A549 (cell line): ENCODE measurements at regions not wholly inside any gene's neighbourhood (a gene's known extent, or its start where the extent isn't known, plus 50 kb on each side); places are given as distances from the start of the nearest gene placed in this dataset.

Experiments used
- ATAC-seq, 2 experiments: fragments of 200-7000 bp in 1 of 2; fragments of >200 bp in 1 of 2; cut with Nextera tagmentation in 1 of 2; cut with Tn5 transposase in 1 of 2; 3 replicates each; pipeline versions ENCODE4 v1.8.0 to v1.9.1; 2018 to 2020; ENCODE audit warnings: mild to moderate bottlenecking in 1 of 2, moderate library complexity in 1 of 2
- CTCF ChIA-PET: fragments of 300-600 bp; sonication (Branson Sonifier 250); formaldehyde crosslinking; extraction: SDS; loops from one replicate; lab custom pipeline; 2021; ENCODE audit warnings: antibody characterized with exemption, inconsistent platforms; lab: Yijun Ruan, JAX
- POLR2A ChIA-PET: fragments of 350-600 bp; formaldehyde crosslinking; extraction: SDS; loops from one replicate; lab custom pipeline; 2021; ENCODE audit warnings: antibody characterized with exemption, inconsistent platforms; lab: Yijun Ruan, JAX
- DNase-seq, 2 experiments: peaks; one replicate each; pipeline versions ENCODE4 v3.0.0 to v3.0.0-alpha.2; 2011 to 2016; ENCODE audit warnings: low read depth in 1 of 2, low spot score in 1 of 2
- FAIRE-seq: peaks from 2 replicates; lab custom pipeline; 2011; peaks lifted over from hg19 to GRCh38; lab: Jason Lieb, UNC
- H3K27ac ChIP-seq, 2 experiments: fragments of >200 bp; sonication (Bioruptor Twin); formaldehyde crosslinking; 3 replicates each; pipeline ENCODE4 v1.5.1; 2016 to 2017
- H3K4me1 ChIP-seq: fragments of >200 bp; sonication (Bioruptor Twin); formaldehyde crosslinking; 3 replicates; pipeline ENCODE4 v1.6.1; 2016
- H3K4me2 ChIP-seq: fragments of >200 bp; sonication (Bioruptor Twin); formaldehyde crosslinking; 3 replicates; pipeline ENCODE4 v1.6.1; 2016
- H3K4me3 ChIP-seq: fragments of >200 bp; sonication (Bioruptor Twin); formaldehyde crosslinking; 3 replicates; pipeline ENCODE4 v1.5.1; 2016
- H3K9me3 ChIP-seq: fragments of >200 bp; sonication (Bioruptor Twin); formaldehyde crosslinking; 3 replicates; pipeline ENCODE4 v1.6.1; 2016
- BCL3 ChIP-seq: fragments of >200 bp; sonication (Bioruptor Twin); formaldehyde crosslinking; IDR thresholded peaks from 3 replicates; pipeline ENCODE4 v1.6.1; 2016
- CTCF ChIP-seq: fragments of >200 bp; sonication (Bioruptor Twin); formaldehyde crosslinking; IDR thresholded peaks from 3 replicates; pipeline ENCODE4 v1.5.1; 2016
- E2F6 ChIP-seq: IDR thresholded peaks from 2 replicates; pipeline ENCODE4 v1.6.1; 2012; ENCODE audit warnings: low read depth, borderline replicate concordance
- EP300 ChIP-seq, 2 experiments: fragments of >200 bp; sonication (Bioruptor Twin); formaldehyde crosslinking; IDR thresholded peaks; 2 replicates in 1 of 2; 3 replicates in 1 of 2; pipeline ENCODE4 v1.6.1; 2016 to 2017
- FOSL2 ChIP-seq, 2 experiments: fragments of 450-650 bp in 1 of 2; fragments of >200 bp in 1 of 2; sonication (Bioruptor Twin) in 1 of 2; formaldehyde crosslinking; IDR thresholded peaks; 2 replicates each; pipeline versions ENCODE4 v1.5.0 to v1.6.1; 2016 to 2020; ENCODE audit warnings: mild to moderate bottlenecking in 1 of 2, moderate library complexity in 1 of 2
- HES2 ChIP-seq: fragments of >200 bp; sonication (Bioruptor Twin); formaldehyde crosslinking; IDR thresholded peaks from 2 replicates; pipeline ENCODE4 v1.6.1; 2016
- HEYL ChIP-seq: fragments of 250-450 bp; sonication (Bioruptor Pico); IDR thresholded peaks from 2 replicates; pipeline ENCODE4 v1.8.0; 2021; ENCODE audit warnings: mild to moderate bottlenecking, moderate library complexity
- HMGXB4 ChIP-seq: fragments of 250-450 bp; sonication (Bioruptor Pico); IDR thresholded peaks from 2 replicates; pipeline ENCODE4 v1.5.0; 2021; ENCODE audit warnings: mild to moderate bottlenecking, moderate library complexity, borderline replicate concordance
- JUNB ChIP-seq: fragments of >200 bp; sonication (Bioruptor Twin); formaldehyde crosslinking; IDR thresholded peaks from 2 replicates; pipeline ENCODE4 v1.6.1; 2016
- KDM1A ChIP-seq: fragments of 200-600 bp; sonication (generic); IDR thresholded peaks from 2 replicates; pipeline ENCODE4 v1.6.1; 2016; ENCODE audit warnings: low read depth, mild to moderate bottlenecking
- MYC ChIP-seq: IDR thresholded peaks from 2 replicates; pipeline ENCODE4 v1.6.1; 2012; ENCODE audit warnings: mild to moderate bottlenecking, inconsistent platforms, low read length, improper control_type of control experiment, borderline replicate concordance
- POLR2A ChIP-seq: IDR thresholded peaks from 2 replicates; pipeline ENCODE4 v1.6.1; 2012; ENCODE audit warnings: mild to moderate bottlenecking, low read length
- RAD21 ChIP-seq, 2 experiments: fragments of >200 bp in 1 of 2; sonication (Bioruptor Twin) in 1 of 2; formaldehyde crosslinking in 1 of 2; IDR thresholded peaks in 1 of 2; conservative IDR thresholded peaks in 1 of 2; 2 replicates in 1 of 2; 3 replicates in 1 of 2; pipeline ENCODE4 v1.6.1; 2012 to 2018; ENCODE audit warnings: inconsistent platforms in 1 of 2
- RCOR1 ChIP-seq: fragments of 150-350 bp; IDR thresholded peaks from 2 replicates; pipeline ENCODE4 v1.6.1; 2014; ENCODE audit warnings: antibody characterized with exemption, low read length, low read depth
- RFX5 ChIP-seq: fragments of 450-650 bp; IDR thresholded peaks from 2 replicates; pipeline ENCODE4 v1.7.1; 2014; ENCODE audit warnings: antibody characterized with exemption, mild to moderate bottlenecking, moderate library complexity
- RNF2 ChIP-seq: fragments of 200-600 bp; sonication (generic); IDR thresholded peaks from 2 replicates; pipeline ENCODE4 v1.6.1; 2016; ENCODE audit warnings: low read depth, mild to moderate bottlenecking, antibody characterized with exemption, moderate library complexity, borderline replicate concordance
- SREBF2 ChIP-seq: fragments of 450-650 bp; IDR thresholded peaks from 2 replicates; pipeline ENCODE4 v1.6.1; 2014; ENCODE audit warnings: mild to moderate bottlenecking, moderate library complexity
- ZFP36 ChIP-seq: fragments of 450-650 bp; IDR thresholded peaks from 2 replicates; pipeline ENCODE4 v1.6.1; 2014; ENCODE audit warnings: borderline replicate concordance; ENCODE audit not compliant: partially characterized antibody
- WGBS: methylation state at CpG from one replicate; pipeline ENCODE4 v1.1.6; 2017; ENCODE audit errors: missing lambda C conversion rate; 5-methylcytosine and 5-hydroxymethylcytosine counted together
- TF ChIP-seq, protein P1 (sequence below): fragments of 250-450 bp; sonication (Bioruptor Pico); IDR thresholded peaks from 2 replicates; pipeline ENCODE4 v1.5.0; 2020; ENCODE audit warnings: low read depth, mild to moderate bottlenecking, moderate library complexity

GRCh38 chr16:9345046-9345445 lies 253.6 kb downstream of the HAPSTR1 start:
- H3K4me1 ChIP-seq, result no peaks in the 10 kb centered on the region
- ATAC-seq (no peak), DNase-seq (no peak), FAIRE-seq (no peak)
- H3K27ac ChIP-seq, result no peak overlapping the region
- ChIA-PET CTCF (no interaction called here), POLR2A (no interaction called here)
- H3K4me2 ChIP-seq, result no peak overlapping the region
- TF ChIP-seq HES2, result no peak
- TF ChIP-seq EP300 (IDR thresholded peaks at IDR 0.05), result no peak
- no peak for TF ChIP-seq FOSL2 (IDR thresholded peaks at IDR 0.05)
- no peak for TF ChIP-seq FOSL2 (CRISPR knock-in tag; IDR thresholded peaks at IDR 0.05)
- no peak for TF ChIP-seq E2F6
- TF ChIP-seq HEYL (CRISPR knock-in tag), result no peak
- TF ChIP-seq ZFP36, result no peak
- TF ChIP-seq CTCF, result no peak
- TF ChIP-seq MYC, result no peak
- no peak for TF ChIP-seq POLR2A
- TF ChIP-seq RAD21 (conservative IDR thresholded peaks at IDR 0.05 in 1 of 2, IDR thresholded peaks at IDR 0.05 in 1 of 2), result no peak
- 13% methylated on average over 9 of the region's 9 CpGs for WGBS
- H3K9me3 ChIP-seq, result 0 out of 3 replicates have a peak, but pooled peaks cover 3% of the 10 kb centered on the region
- H3K4me3 ChIP-seq, result no peak overlapping the region

DNA sequence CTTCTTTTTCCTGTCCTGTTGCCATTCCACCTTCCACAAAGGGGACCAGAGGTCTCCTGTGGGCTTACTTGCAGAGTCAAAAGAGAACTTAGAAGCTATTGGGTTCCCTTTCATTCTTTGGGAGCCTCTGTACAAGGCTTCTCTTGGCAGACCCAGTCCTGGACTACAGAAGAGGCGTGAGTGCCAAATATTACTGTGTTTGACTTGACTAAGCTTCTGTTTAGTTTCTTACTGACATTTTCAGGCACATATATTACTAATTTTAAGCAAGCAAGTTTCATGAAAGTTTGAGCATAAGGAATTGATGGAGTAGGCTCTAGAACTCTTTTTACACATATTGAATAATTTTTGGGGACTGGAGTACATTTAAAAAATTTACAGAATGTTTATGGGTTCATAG lies 254.4 kb downstream of the HAPSTR1 start:
- Histone ChIP-seq H3K9me3 (0 out of 3 replicates have a peak, but pooled peaks cover 3% of the 10 kb centered on the region), H3K4me3 (no peak overlapping the region), H3K27ac (no peak overlapping the region)
- WGBS, result 4% methylated on average over 1 of the region's 1 CpG
- TF ChIP-seq, protein P1, sequence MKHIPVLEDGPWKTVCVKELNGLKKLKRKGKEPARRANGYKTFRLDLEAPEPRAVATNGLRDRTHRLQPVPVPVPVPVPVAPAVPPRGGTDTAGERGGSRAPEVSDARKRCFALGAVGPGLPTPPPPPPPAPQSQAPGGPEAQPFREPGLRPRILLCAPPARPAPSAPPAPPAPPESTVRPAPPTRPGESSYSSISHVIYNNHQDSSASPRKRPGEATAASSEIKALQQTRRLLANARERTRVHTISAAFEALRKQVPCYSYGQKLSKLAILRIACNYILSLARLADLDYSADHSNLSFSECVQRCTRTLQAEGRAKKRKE (CRISPR knock-in tag), result no peak
- TF ChIP-seq JUNB (no peak), RCOR1 (no peak), KDM1A (no peak), SREBF2 (no peak), HMGXB4 (CRISPR knock-in tag) (no peak), RNF2 (no peak), RFX5 (no peak), BCL3 (no peak)
- TF ChIP-seq, all 56 proteins: peak for 0
- CTCF ChIA-PET, result no interaction called here
- FAIRE-seq (no peak), ATAC-seq (no peak), DNase-seq (no peak)
- H3K4me2 ChIP-seq, result no peak overlapping the region
- POLR2A ChIA-PET, result no interaction called here
- H3K4me1 ChIP-seq, result no peaks in the 10 kb centered on the region
